22Rv1 (cell line): ENCODE measurements at regions not wholly inside any gene's neighbourhood (a gene's known extent, or its start where the extent isn't known, plus 50 kb on each side); places are given as distances from the start of the nearest gene placed in this dataset.

Experiments used
- H3K27ac ChIP-seq: fragments of 450-650 bp; 2 replicates; pipeline ENCODE4 v1.5.1; 2017
- ZFX ChIP-seq: fragments of 450-650 bp; IDR thresholded peaks from 2 replicates; pipeline ENCODE4 v1.6.1; 2017; ENCODE audit warnings: antibody characterized with exemption, borderline replicate concordance
- TF ChIP-seq, protein P1 (sequence below): fragments of 450-650 bp; IDR thresholded peaks from 2 replicates; pipeline ENCODE4 v1.5.1; 2017; ENCODE audit warnings: mild to moderate bottlenecking

- H3K27ac ChIP-seq, result no peak overlapping the region
- TF ChIP-seq, protein P1, sequence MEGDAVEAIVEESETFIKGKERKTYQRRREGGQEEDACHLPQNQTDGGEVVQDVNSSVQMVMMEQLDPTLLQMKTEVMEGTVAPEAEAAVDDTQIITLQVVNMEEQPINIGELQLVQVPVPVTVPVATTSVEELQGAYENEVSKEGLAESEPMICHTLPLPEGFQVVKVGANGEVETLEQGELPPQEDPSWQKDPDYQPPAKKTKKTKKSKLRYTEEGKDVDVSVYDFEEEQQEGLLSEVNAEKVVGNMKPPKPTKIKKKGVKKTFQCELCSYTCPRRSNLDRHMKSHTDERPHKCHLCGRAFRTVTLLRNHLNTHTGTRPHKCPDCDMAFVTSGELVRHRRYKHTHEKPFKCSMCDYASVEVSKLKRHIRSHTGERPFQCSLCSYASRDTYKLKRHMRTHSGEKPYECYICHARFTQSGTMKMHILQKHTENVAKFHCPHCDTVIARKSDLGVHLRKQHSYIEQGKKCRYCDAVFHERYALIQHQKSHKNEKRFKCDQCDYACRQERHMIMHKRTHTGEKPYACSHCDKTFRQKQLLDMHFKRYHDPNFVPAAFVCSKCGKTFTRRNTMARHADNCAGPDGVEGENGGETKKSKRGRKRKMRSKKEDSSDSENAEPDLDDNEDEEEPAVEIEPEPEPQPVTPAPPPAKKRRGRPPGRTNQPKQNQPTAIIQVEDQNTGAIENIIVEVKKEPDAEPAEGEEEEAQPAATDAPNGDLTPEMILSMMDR, result no peak
- no peak for TF ChIP-seq ZFX
Observed at GRCh38 chr19:30733826-30734550, 361.8 kb downstream of the ZNF536 start.

DNA sequence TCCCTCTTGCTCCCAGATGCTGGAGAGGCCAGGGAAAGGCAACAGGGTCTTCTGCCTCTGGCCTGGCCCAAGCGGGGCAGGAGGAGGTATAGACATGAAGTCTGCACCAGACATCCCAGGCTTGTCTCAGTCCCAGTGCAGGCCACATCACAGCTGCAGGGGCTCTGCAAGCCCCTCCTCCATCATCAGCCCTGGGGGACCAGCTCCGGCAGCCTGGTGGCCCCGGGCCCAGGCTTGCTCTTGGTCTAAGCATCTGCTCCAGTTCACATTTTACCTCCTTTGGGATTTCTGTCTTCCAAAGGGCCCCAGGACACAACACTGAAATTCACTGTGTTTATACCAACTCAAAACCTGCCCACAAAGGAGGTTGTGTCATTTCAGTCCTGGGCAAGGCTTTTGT is 359.4 kb downstream of the ZNF536 start:
- H3K27ac ChIP-seq, result no peak overlapping the region
- no peak for TF ChIP-seq ZFX
- TF ChIP-seq, protein P1, result no peak

- TF ChIP-seq, protein P1, result no peak
- no peak for TF ChIP-seq ZFX
- no peak overlapping the region for H3K27ac ChIP-seq
Observed at GRCh38 chr19:30729451-30729850, 357.3 kb downstream of the ZNF536 start.

DNA sequence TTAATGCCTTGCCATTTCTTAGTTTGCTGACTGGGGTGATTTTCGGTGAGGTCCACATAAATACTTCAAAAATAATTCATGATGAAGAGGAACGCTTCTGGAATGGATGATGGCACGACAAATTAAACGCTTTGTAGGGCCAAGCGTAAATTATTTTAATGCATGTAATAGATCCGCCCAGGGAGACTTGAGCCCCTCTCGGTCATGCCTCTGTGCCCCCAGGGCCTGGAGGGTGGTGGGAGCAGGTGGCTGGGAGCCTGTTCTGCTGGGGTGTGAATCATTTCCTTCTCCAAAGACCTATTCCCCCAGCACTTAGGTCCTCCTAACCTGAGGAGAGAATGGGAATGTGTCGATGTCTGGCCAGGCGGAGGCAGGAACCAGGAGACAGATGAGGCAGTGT is 350.6 kb downstream of the ZNF536 start:
- H3K27ac ChIP-seq, result no peak overlapping the region
- no peak for TF ChIP-seq ZFX
- TF ChIP-seq, protein P1, result no peak

DNA sequence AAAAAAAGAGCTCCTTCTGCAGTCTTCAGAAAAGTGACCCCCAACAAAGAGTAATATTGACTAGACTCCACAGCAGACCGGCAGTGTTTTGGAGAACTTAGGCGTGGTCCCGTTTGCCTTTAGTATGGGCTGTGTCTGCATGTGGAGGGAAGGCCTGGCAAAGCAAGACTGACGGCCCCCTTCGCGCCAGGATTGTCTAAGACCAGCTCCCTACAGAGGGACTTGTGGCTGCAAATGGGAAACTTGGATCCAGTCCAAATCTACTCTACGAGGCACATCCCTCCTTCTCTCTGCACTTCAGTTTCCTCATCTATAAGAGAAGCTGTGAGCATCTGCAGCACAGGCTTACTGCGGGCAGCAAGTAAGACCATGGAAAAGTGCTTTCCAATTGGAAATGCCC is 350.0 kb downstream of the ZNF536 start:
- no peak for TF ChIP-seq ZFX
- TF ChIP-seq, protein P1, result no peak
- no peak overlapping the region for H3K27ac ChIP-seq

DNA sequence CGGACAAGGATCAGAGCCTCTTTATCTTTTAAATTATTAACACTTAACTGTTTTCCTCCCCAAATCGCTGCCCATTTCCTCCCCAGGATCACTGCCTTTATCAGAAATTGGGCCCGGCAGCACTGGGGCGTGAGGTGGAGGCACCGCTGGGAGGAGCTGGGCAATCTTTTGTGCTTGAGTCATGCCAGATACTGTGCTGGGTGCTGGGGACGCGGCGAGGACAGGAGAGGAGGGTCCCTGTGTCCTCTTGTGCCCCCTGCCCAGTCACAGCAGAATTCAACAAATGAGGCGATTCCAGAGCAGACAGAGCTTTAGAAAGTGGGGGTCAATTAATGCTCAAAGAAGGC is 347.8 kb downstream of the ZNF536 start:
- H3K27ac ChIP-seq, result no peak overlapping the region
- TF ChIP-seq, protein P1, result no peak
- no peak for TF ChIP-seq ZFX

DNA sequence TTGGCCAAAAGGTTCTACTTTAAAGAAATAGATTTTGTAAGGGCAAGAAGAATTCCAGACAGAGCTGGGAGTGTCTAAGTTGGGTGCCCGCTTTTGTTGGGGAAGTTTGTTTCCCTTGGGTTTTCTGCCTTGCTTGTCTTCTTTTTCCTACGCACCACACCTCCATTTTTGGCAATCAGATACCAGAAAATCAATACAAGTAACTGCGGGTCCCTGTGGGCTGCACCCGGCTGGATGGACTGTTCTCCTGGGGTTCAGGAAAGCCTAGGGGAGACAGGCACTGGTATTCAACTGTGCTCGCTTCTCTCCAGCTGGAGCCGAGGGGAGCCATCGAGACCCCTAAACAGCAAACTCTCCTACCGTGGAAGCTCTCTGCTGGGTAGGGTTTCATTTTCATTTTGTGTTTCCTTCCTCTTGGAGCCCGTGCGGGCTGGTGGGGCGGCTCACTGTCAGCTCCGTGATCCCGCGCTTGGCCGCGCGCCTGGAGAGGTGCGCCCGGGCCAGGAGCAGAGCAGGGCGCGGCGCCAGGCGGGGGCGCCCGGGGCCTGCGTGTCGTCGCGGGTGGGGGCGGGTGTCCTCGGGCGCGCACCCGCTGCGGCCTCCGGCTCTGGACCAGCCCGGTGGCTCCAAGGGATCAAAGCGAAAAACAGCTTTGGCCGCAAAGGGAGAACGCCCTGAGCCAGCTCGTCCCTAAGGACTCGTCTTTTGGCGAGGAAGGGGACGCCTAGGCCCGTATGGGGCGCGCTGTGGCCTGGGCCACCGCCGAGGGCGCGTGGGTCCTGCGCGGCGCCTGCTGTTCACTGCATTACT is 347.2 kb downstream of the ZNF536 start:
- no peak for TF ChIP-seq ZFX
- TF ChIP-seq, protein P1, result no peak
- H3K27ac ChIP-seq, result no peak overlapping the region
